GM06990 (cell line): ENCODE measurements at regions not wholly inside any gene's neighbourhood (a gene's known extent, or its start where the extent isn't known, plus 50 kb on each side); places are given as distances from the start of the nearest gene placed in this dataset.
"Not testable (repeated sequence)": the region's sequence is repeated elsewhere in the genome, so short reads cannot be mapped to it uniquely, and the experiment has no call there.

Source experiments
- DNase-seq: peaks from one replicate; pipeline ENCODE4 v3.0.0-alpha.2; 2011; ENCODE audit not compliant: insufficient read length; ENCODE audit errors: extremely low read depth
- H3K27me3 ChIP-seq: replicated peaks from 2 replicates; pipeline ENCODE4 v1.6.0; 2011; ENCODE audit warnings: low read length; ENCODE audit not compliant: control insufficient read depth, insufficient read depth
- H3K36me3 ChIP-seq: 2 replicates; pipeline ENCODE4 v1.5.1; 2011; ENCODE audit warnings: low read length; ENCODE audit not compliant: control insufficient read depth, insufficient read depth
- H3K4me3 ChIP-seq: replicated peaks from 2 replicates; pipeline ENCODE4 v1.5.1; 2011; ENCODE audit warnings: low read depth, mild to moderate bottlenecking, control low read depth, low read length
- TF ChIP-seq, protein P1 (sequence below): IDR thresholded peaks from 2 replicates; pipeline ENCODE4 v1.5.1; 2011; ENCODE audit warnings: low read length, control low read depth, mild to moderate bottlenecking, inconsistent platforms; ENCODE audit not compliant: insufficient read depth, poor library complexity, severe bottlenecking

DNA sequence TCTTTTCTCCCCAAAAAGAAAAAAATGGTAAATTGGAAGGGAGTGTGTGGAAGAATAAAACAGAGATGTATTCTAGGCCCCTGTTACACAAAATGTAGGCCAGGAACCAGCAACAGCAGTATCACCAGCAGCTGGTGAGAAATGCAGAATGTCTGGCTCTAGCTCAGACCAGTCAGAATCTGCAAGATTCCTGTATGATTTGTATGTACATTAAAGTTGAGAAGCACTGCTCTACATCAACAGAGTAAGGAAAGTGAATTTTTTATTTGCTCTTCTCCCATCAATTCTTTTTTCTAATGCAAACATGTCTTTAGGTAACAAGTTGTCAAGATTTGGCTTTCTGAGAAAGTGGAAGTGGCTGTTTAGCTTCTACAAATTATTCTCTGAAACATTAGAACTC is 235.4 kb upstream of the FANCL start:
- no peak overlapping the region for H3K4me3 ChIP-seq
- TF ChIP-seq, protein P1, sequence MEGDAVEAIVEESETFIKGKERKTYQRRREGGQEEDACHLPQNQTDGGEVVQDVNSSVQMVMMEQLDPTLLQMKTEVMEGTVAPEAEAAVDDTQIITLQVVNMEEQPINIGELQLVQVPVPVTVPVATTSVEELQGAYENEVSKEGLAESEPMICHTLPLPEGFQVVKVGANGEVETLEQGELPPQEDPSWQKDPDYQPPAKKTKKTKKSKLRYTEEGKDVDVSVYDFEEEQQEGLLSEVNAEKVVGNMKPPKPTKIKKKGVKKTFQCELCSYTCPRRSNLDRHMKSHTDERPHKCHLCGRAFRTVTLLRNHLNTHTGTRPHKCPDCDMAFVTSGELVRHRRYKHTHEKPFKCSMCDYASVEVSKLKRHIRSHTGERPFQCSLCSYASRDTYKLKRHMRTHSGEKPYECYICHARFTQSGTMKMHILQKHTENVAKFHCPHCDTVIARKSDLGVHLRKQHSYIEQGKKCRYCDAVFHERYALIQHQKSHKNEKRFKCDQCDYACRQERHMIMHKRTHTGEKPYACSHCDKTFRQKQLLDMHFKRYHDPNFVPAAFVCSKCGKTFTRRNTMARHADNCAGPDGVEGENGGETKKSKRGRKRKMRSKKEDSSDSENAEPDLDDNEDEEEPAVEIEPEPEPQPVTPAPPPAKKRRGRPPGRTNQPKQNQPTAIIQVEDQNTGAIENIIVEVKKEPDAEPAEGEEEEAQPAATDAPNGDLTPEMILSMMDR = no peak
- H3K36me3 ChIP-seq = no peaks in the 10 kb centered on the region
- DNase-seq = no peak
- H3K27me3 ChIP-seq = no peaks in the 10 kb centered on the region

DNA sequence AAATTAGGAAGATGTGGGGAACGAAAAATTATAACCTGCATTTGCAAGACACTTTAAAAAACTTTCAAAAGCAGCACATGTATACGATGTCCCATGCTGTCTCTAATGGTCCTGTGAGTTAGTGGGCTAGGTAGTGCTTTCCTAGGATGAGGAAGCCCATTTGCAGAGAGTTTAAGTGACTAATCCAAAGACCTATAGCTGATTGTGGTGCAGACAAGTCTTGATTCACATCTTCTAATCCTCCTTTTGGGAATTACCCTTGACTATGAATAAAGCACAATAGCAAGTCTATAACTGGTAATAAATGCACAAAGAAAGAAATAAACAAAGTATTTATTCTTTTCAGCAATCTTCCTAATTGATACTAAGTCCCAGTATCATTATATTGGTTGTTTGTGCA is 234.6 kb upstream of the FANCL start:
- TF ChIP-seq, protein P1 = no peak
- no peak for DNase-seq
- Histone ChIP-seq H3K27me3 (no peaks in the 10 kb centered on the region), H3K36me3 (no peaks in the 10 kb centered on the region), H3K4me3 (no peak overlapping the region)

DNA sequence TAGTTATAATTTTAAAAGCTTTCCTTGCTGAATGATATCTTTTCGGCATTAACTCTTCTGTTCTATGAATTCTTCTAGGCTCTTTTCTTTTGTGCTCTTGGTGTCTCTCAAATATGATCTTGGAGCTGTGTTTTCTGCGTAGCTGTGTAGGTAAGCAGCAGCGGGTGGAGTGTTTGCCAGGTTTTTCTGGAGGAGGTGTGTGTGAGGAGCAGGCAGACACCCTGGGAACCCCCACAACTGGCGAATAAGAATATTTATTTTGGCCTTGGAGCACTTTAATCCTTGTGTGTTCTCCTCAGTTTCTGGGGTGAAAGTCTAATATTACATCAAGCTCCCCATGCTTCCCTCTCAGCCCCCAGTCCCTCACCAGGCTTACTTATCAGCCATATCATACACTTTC is 232.0 kb upstream of the FANCL start:
- DNase-seq = no peak
- Histone ChIP-seq H3K27me3 (no peaks in the 10 kb centered on the region; the same call in 1 of the 2 replicates), H3K4me3 (no peak overlapping the region), H3K36me3 (no peaks in the 10 kb centered on the region)
- TF ChIP-seq, protein P1 = no peak

DNA sequence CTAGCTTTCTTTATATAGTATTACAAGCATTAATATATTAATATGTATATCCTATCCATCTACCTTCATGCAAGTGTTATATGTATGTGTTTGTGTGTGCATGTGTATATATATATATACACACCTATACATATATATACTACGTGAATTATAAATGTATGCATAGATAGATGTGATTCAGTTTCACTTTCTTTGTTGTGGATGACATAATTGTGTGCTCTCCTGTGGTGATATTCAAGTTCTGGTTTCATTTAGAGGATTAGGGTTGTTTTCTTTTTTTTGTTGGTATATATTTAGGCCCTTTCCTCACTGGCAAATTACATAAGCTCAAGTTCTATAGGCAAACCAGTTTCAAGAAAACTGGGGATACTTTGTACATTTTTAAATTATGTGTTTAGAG is 225.7 kb upstream of the FANCL start:
- H3K27me3 ChIP-seq = no peaks in the 10 kb centered on the region; the same call in 1 of the 2 replicates
- no peak overlapping the region for H3K4me3 ChIP-seq
- DNase-seq = no peak
- H3K36me3 ChIP-seq = no peaks in the 10 kb centered on the region
- TF ChIP-seq, protein P1 = no peak

GRCh38 chr2:58466021-58466420 is 224.9 kb upstream of the FANCL start:
- not testable (repeated sequence) for H3K27me3 ChIP-seq, DNase-seq, H3K36me3 ChIP-seq, H3K4me3 ChIP-seq

DNA sequence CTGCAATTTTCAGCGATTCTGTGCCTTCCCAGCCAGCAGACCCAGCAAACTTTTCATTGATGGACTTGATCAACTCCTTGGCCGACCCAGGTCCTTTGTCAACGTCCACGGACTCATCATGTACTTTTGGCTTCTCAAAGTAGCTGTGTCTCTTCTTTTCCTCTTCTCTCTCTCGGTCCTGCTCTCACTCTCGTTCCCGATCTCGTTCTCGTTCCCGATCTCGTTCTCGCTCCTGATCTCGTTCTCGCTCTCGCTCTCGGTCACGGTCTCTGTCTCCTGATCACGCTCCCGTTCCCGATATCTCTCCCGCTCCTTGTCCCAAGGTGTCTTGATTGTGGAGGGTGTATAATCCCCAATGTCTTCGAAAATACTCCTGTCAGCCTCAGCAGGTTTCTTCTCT is 219.5 kb upstream of the FANCL start:
- DNase-seq = no peak

More for the DNA sequence above, 219.5 kb upstream of the FANCL start:
- Histone ChIP-seq H3K4me3 (no peak overlapping the region), H3K36me3 (no peaks in the 10 kb centered on the region), H3K27me3 (no peaks in the 10 kb centered on the region)
- TF ChIP-seq, protein P1 = no peak
